Uterus (tissue), 3 donors: ENCODE measurements at regions not wholly inside any gene's neighbourhood (a gene's known extent, or its start where the extent isn't known, plus 50 kb on each side); places are given as distances from the start of the nearest gene placed in this dataset.
"Not testable (repeated sequence)": the region's sequence is repeated elsewhere in the genome, so short reads cannot be mapped to it uniquely, and the experiment has no call there.

Source experiments
- DNase-seq, 2 donors: peaks; one replicate each; pipeline ENCODE4 v3.0.0-alpha.2; 2019 to 2020
- H3K27ac ChIP-seq, 2 donors: fragments of 200-600 bp; sonication (generic); 1 replicate in 1 of 2; 2 replicates in 1 of 2; pipeline ENCODE4 v1.5.1; 2016 to 2018
- H3K27me3 ChIP-seq, 2 donors: fragments of 200-600 bp; sonication (generic); one replicate each; pipeline ENCODE4 v1.5.1; 2018 to 2019; ENCODE audit warnings: control low read depth in 1 of 2
- H3K36me3 ChIP-seq, 2 donors: fragments of 200-600 bp; sonication (generic); one replicate each; pipeline ENCODE4 v1.5.1; 2019; ENCODE audit warnings: control low read depth in 1 of 2
- H3K4me1 ChIP-seq, 2 donors: fragments of 200-600 bp; sonication (generic); one replicate each; pipeline ENCODE4 v1.5.1; 2018 to 2019; ENCODE audit warnings: control low read depth in 1 of 2
- H3K4me3 ChIP-seq, 2 donors: fragments of 200-600 bp; sonication (generic); 1 replicate in 1 of 2; 2 replicates in 1 of 2; pipeline ENCODE4 v1.5.1; 2018 to 2019; ENCODE audit warnings: mild to moderate bottlenecking in 1 of 2
- H3K9me3 ChIP-seq, 2 donors: fragments of 200-600 bp; sonication (generic); one replicate each; pipeline ENCODE4 v1.5.1; 2019; ENCODE audit warnings: control low read depth in 1 of 2
- CTCF ChIP-seq, 4 experiments: fragments of 200-600 bp in 2 of 4; fragments of 450-650 bp in 2 of 4; sonication (generic) in 2 of 4; IDR thresholded peaks; one replicate each; pipeline ENCODE4 v1.5.1; 2016 to 2019; ENCODE audit warnings: antibody characterized with exemption in 4 of 4, mild to moderate bottlenecking in 2 of 4, moderate library complexity in 1 of 4
- POLR2A ChIP-seq, 2 donors: fragments of 450-650 bp; IDR thresholded peaks; one replicate each; pipeline ENCODE4 v1.6.1; 2016; ENCODE audit warnings: antibody characterized with exemption in 2 of 2, mild to moderate bottlenecking in 1 of 2, moderate library complexity in 1 of 2
- intact Hi-C: fragments of 100-400 bp; cut with DNase I; formaldehyde crosslinking; loops from one replicate; pipeline ENCODE4 v1.15.1; 2023; ENCODE audit warnings: low total_unique reads
- donor health status: DM: yes; HTN: yes; CAD: no.

GRCh38 chr18:46236156-46236555 lies 132.0 kb downstream of the HAUS1 start:
- no peak for DNase-seq

GRCh38 chr18:46237891-46238290 lies 133.7 kb downstream of the HAUS1 start:
- no peaks in the 10 kb centered on the region for H3K27me3 ChIP-seq
- H3K27ac ChIP-seq: no peak overlapping the region
- H3K4me3 ChIP-seq: no peak overlapping the region
- TF ChIP-seq POLR2A (IDR thresholded peaks at IDR 0.05) (no peak), CTCF (IDR thresholded peaks at IDR 0.05) (no peak)
- DNase-seq: no peak
- intact Hi-C loops: no loop called here
- no peaks in the 10 kb centered on the region for H3K9me3 ChIP-seq
- no peaks in the 10 kb centered on the region for H3K4me1 ChIP-seq
- H3K36me3 ChIP-seq: no peaks in the 10 kb centered on the region

More at GRCh38 chr18:46236156-46236555, 132.0 kb downstream of the HAUS1 start:
- TF ChIP-seq POLR2A (IDR thresholded peaks at IDR 0.05): no peak
- TF ChIP-seq CTCF (IDR thresholded peaks at IDR 0.05): no peak
- Histone ChIP-seq H3K27me3 (no peaks in the 10 kb centered on the region), H3K27ac (no peak overlapping the region), H3K9me3 (no peaks in the 10 kb centered on the region), H3K4me1 (no peaks in the 10 kb centered on the region), H3K36me3 (no peaks in the 10 kb centered on the region), H3K4me3 (no peak overlapping the region)
- intact Hi-C loops: no loop called here

GRCh38 chr18:46239549-46239948 lies 135.4 kb downstream of the HAUS1 start:
- intact Hi-C loops: no loop called here
- Histone ChIP-seq H3K36me3 (no peaks in the 10 kb centered on the region), H3K4me1 (no peaks in the 10 kb centered on the region), H3K27me3 (no peaks in the 10 kb centered on the region), H3K27ac (no peak overlapping the region), H3K9me3 (no peaks in the 10 kb centered on the region), H3K4me3 (no peak overlapping the region)
- DNase-seq: no peak
- TF ChIP-seq CTCF (IDR thresholded peaks at IDR 0.05) (no peak), POLR2A (IDR thresholded peaks at IDR 0.05) (no peak)

GRCh38 chr18:46239998-46240397 lies 135.8 kb downstream of the HAUS1 start:
- Histone ChIP-seq H3K4me3 (no peak overlapping the region), H3K27me3 (no peaks in the 10 kb centered on the region), H3K4me1 (no peaks in the 10 kb centered on the region), H3K9me3 (no peaks in the 10 kb centered on the region), H3K36me3 (no peaks in the 10 kb centered on the region), H3K27ac (no peak overlapping the region)
- DNase-seq: no peak
- TF ChIP-seq POLR2A (IDR thresholded peaks at IDR 0.05) (no peak), CTCF (IDR thresholded peaks at IDR 0.05) (no peak)
- intact Hi-C loops: no loop called here

GRCh38 chr18:46241393-46241792 lies 137.2 kb downstream of the HAUS1 start:
- H3K4me1 ChIP-seq, DNase-seq, H3K36me3 ChIP-seq, H3K27me3 ChIP-seq, H3K27ac ChIP-seq, intact Hi-C loops, H3K4me3 ChIP-seq, H3K9me3 ChIP-seq: not testable (repeated sequence)

- intact Hi-C loops: no loop called here
- no peaks in the 10 kb centered on the region for H3K27me3 ChIP-seq
- no peaks in the 10 kb centered on the region for H3K36me3 ChIP-seq
- no peak for DNase-seq
- no peak for TF ChIP-seq CTCF (IDR thresholded peaks at IDR 0.05)
- TF ChIP-seq POLR2A (IDR thresholded peaks at IDR 0.05): no peak
- H3K9me3 ChIP-seq: no peaks in the 10 kb centered on the region
- no peak overlapping the region for H3K4me3 ChIP-seq
- no peak overlapping the region for H3K27ac ChIP-seq
- no peaks in the 10 kb centered on the region for H3K4me1 ChIP-seq
Measured at GRCh38 chr18:46242183-46242582, 138.0 kb downstream of the HAUS1 start.
